Hepatocyte (in vitro differentiated cells): ENCODE measurements at regions not wholly inside any gene's neighbourhood (a gene's known extent, or its start where the extent isn't known, plus 50 kb on each side); places are given as distances from the start of the nearest gene placed in this dataset.

Experiments used
- CTCF ChIP-seq: fragments of 200-600 bp; sonication (generic); IDR thresholded peaks from 2 replicates; pipeline ENCODE4 v1.5.1; 2016; ENCODE audit warnings: antibody characterized with exemption, mild to moderate bottlenecking; ENCODE audit not compliant: poor library complexity
- EZH2 ChIP-seq: fragments of 200-600 bp; sonication (generic); IDR thresholded peaks from 2 replicates; pipeline ENCODE4 v1.6.1; 2016; ENCODE audit warnings: antibody characterized with exemption, mild to moderate bottlenecking, borderline replicate concordance
- EZH2phosphoT487 ChIP-seq: fragments of 200-600 bp; sonication (generic); IDR thresholded peaks from one replicate; pipeline ENCODE4 v1.6.1; 2018; ENCODE audit warnings: antibody characterized with exemption, mild to moderate bottlenecking, low read depth, moderate library complexity; ENCODE audit not compliant: unreplicated experiment, severe bottlenecking

GRCh38 chr3:148280623-148281242, 417.0 kb upstream of the AGTR1 start:
- TF ChIP-seq CTCF = no peak
- no peak for TF ChIP-seq EZH2
- TF ChIP-seq EZH2phosphoT487 = no peak
